Endothelial cell of umbilical vein (primary cell): ENCODE measurements at regions not wholly inside any gene's neighbourhood (a gene's known extent, or its start where the extent isn't known, plus 50 kb on each side); places are given as distances from the start of the nearest gene placed in this dataset.

Experiments
- BruUV-seq: library from RNA; stranded (reverse); fragments of 400-500 nt; replicated peaks from 2 replicates; lab custom pipeline; 2021; lab: Mats Ljungman, UMichigan
- CTCF ChIA-PET: fragments of 300-600, 350-600 bp; sonication (Branson Sonifier 250); formaldehyde crosslinking; loops from one replicate; lab custom pipeline; 2021; ENCODE audit warnings: antibody characterized with exemption, inconsistent platforms; lab: Charles Lee
- POLR2A ChIA-PET: fragments of 300-600, 350-600 bp; sonication (Branson Sonifier 250); formaldehyde crosslinking; loops from one replicate; lab custom pipeline; 2021; ENCODE audit warnings: antibody characterized with exemption, inconsistent platforms; lab: Charles Lee
- DNase-seq: peaks from one replicate; pipeline ENCODE4 v3.0.0-alpha.2; 2011; ENCODE audit warnings: low read depth, low spot score
- FAIRE-seq: peaks from 2 replicates; lab custom pipeline; 2011; peaks lifted over from hg19 to GRCh38; lab: Jason Lieb, UNC
- H2AFZ ChIP-seq: 2 replicates; pipeline ENCODE4 v1.6.0; 2012; ENCODE audit warnings: low read depth, low read length, control low read depth, inconsistent platforms
- H3K27ac ChIP-seq: 2 replicates; pipeline ENCODE4 v1.5.1; 2011; ENCODE audit warnings: low read depth, mild to moderate bottlenecking, control low read depth, low read length, moderate library complexity; ENCODE audit not compliant: insufficient read depth
- H3K27me3 ChIP-seq, 2 experiments: 2 replicates each; pipeline versions ENCODE4 v1.6.0 to v1.6.1; 2011; ENCODE audit warnings: low read length in 2 of 2, mixed read lengths in 1 of 2; ENCODE audit not compliant: control insufficient read depth in 2 of 2, insufficient read depth in 2 of 2
- H3K36me3 ChIP-seq, 2 experiments: 2 replicates in 1 of 2; 3 replicates in 1 of 2; pipeline ENCODE4 v1.5.1; 2011; ENCODE audit warnings: low read length in 2 of 2, mild to moderate bottlenecking in 1 of 2, moderate library complexity in 1 of 2; ENCODE audit not compliant: control insufficient read depth in 2 of 2, insufficient read depth in 2 of 2; ENCODE audit errors: extremely low read depth in 1 of 2
- H3K4me1 ChIP-seq: 3 replicates; pipeline ENCODE4 v1.5.1; 2011; ENCODE audit warnings: mild to moderate bottlenecking, low read length; ENCODE audit not compliant: control insufficient read depth, insufficient read depth; ENCODE audit errors: extremely low read depth
- H3K4me2 ChIP-seq: 2 replicates; pipeline ENCODE4 v1.6.1; 2011; ENCODE audit warnings: low read length, control low read depth, mixed read lengths; ENCODE audit not compliant: insufficient read depth
- H3K4me3 ChIP-seq, 3 experiments: fragments of 200-600 bp in 1 of 3; sonication (generic), shearing (Covaris generic) in 1 of 3; replicated peaks in 1 of 3; 2 replicates each; pipeline ENCODE4 v1.5.1; 2011 to 2016; ENCODE audit warnings: control low read depth in 3 of 3, low read length in 3 of 3, mild to moderate bottlenecking in 2 of 3, inconsistent platforms in 1 of 3, low read depth in 1 of 3, moderate library complexity in 1 of 3; ENCODE audit not compliant: insufficient read depth in 1 of 3
- H3K79me2 ChIP-seq: 2 replicates; pipeline ENCODE4 v1.6.0; 2012; ENCODE audit warnings: low read length, inconsistent platforms; ENCODE audit not compliant: control insufficient read depth, insufficient read depth
- H3K9ac ChIP-seq: replicated peaks from 2 replicates; pipeline ENCODE3; 2011; ENCODE audit warnings: low read length, control low read depth; ENCODE audit not compliant: insufficient read depth; ENCODE audit errors: extremely low read depth
- H3K9me1 ChIP-seq: replicated peaks from 3 replicates; pipeline ENCODE4 v1.6.0; 2011; ENCODE audit warnings: mild to moderate bottlenecking, low read length; ENCODE audit not compliant: control insufficient read depth, insufficient read depth; ENCODE audit errors: extremely low read depth
- H3K9me3 ChIP-seq: replicated peaks from 2 replicates; pipeline ENCODE4 v1.5.1; 2012; ENCODE audit warnings: low read length, inconsistent platforms; ENCODE audit not compliant: control insufficient read depth, insufficient read depth
- H4K20me1 ChIP-seq: replicated peaks from 2 replicates; pipeline ENCODE3; 2011; ENCODE audit warnings: mild to moderate bottlenecking, low read length; ENCODE audit not compliant: control insufficient read depth, insufficient read depth; ENCODE audit errors: extremely low read depth
- CTCF ChIP-seq, 2 donors: IDR thresholded peaks; 1 replicate in 1 of 2; 2 replicates in 1 of 2; pipeline ENCODE4 v1.5.1; 2011; ENCODE audit warnings: low read length in 2 of 2, mild to moderate bottlenecking in 2 of 2, moderate library complexity in 2 of 2, control low read depth in 1 of 2, inconsistent platforms in 1 of 2, low read depth in 1 of 2; ENCODE audit not compliant: insufficient read depth in 1 of 2; ENCODE audit errors: extremely low read depth in 1 of 2
- EZH2 ChIP-seq: IDR thresholded peaks from 2 replicates; pipeline ENCODE4 v1.6.1; 2012; ENCODE audit warnings: borderline replicate concordance, low read depth, mild to moderate bottlenecking, moderate library complexity, low read length, inconsistent platforms; ENCODE audit not compliant: severe bottlenecking
- FOS ChIP-seq: IDR thresholded peaks from 2 replicates; pipeline ENCODE4 v1.6.1; 2011; ENCODE audit warnings: mild to moderate bottlenecking, low read length, moderate library complexity, borderline replicate concordance; ENCODE audit not compliant: insufficient read depth
- GATA2 ChIP-seq: IDR thresholded peaks from 2 replicates; pipeline ENCODE4 v1.7.0; 2011; ENCODE audit warnings: low read depth, mild to moderate bottlenecking, moderate library complexity, mixed read lengths, low read length; ENCODE audit not compliant: insufficient read length, insufficient read depth
- JUN ChIP-seq: IDR thresholded peaks from 2 replicates; pipeline ENCODE4 v1.6.1; 2011; ENCODE audit warnings: borderline replicate concordance, low read depth; ENCODE audit not compliant: insufficient read length, insufficient read depth
- MAX ChIP-seq: IDR thresholded peaks from 2 replicates; pipeline ENCODE4 v1.6.1; 2011; ENCODE audit not compliant: insufficient read depth, insufficient read length
- MYC ChIP-seq: IDR thresholded peaks from one replicate; pipeline ENCODE4 v1.6.1; 2011; ENCODE audit warnings: mild to moderate bottlenecking, low read depth, low read length
- POLR2A ChIP-seq: IDR thresholded peaks from 2 replicates; pipeline ENCODE4 v1.6.1; 2012; ENCODE audit warnings: low read depth, mild to moderate bottlenecking, control low read depth, low read length
- POLR2AphosphoS5 ChIP-seq: IDR thresholded peaks from 2 replicates; pipeline ENCODE4 v1.6.1; 2012; ENCODE audit warnings: low read depth, mild to moderate bottlenecking, control low read depth, low read length, moderate library complexity; ENCODE audit not compliant: insufficient read depth
- dilution Hi-C: fragments of 300-500 bp; cut with MboI; formaldehyde crosslinking; loops from one replicate; pipeline ENCODE4 v1.15.0; 2019; ENCODE audit warnings: low sequenced_read_pairs; ENCODE audit not compliant: extremely low pct_ligation_motif_present
- intact Hi-C: fragments of 100-400 bp; cut with micrococcal nuclease; formaldehyde crosslinking; loops from one replicate; pipeline ENCODE4 v1.10.0; 2022

- ChIA-PET POLR2A (no interaction called here), CTCF (interaction anchor here (1.4 kb wide), 1 partner anchor 15 kb away, joined by 5 read pairs; no protein-coding TSS in a partner anchor)
- Histone ChIP-seq H2AFZ (no peak overlapping the region), H3K9ac (no peak overlapping the region), H3K4me1 (peaks cover 10% of the 10 kb centered on the region), H3K27me3 (no peaks in the 10 kb centered on the region), H3K4me3 (no peak overlapping the region), H3K27ac (no peak overlapping the region), H3K9me3 (no peaks in the 10 kb centered on the region), H3K4me2 (no peak overlapping the region), H3K36me3 (no peaks in the 10 kb centered on the region), H4K20me1 (no peaks in the 10 kb centered on the region), H3K79me2 (no peaks in the 10 kb centered on the region), H3K9me1 (no peaks in the 10 kb centered on the region)
- no TSS peak for BruUV-seq
- DNase-seq (peak; percentile 6), FAIRE-seq (no peak)
- no peak for TF ChIP-seq POLR2AphosphoS5
- TF ChIP-seq MAX: no peak
- no peak for TF ChIP-seq EZH2
- TF ChIP-seq MYC: no peak
- TF ChIP-seq GATA2: no peak
- no peak for TF ChIP-seq FOS
- TF ChIP-seq JUN: no peak
- no peak for TF ChIP-seq CTCF (IDR thresholded peaks at IDR 0.05; ENCODE audit: extremely low read depth in 1 of 2, insufficient read depth in 1 of 2, low read depth in 1 of 2, low read length in 2 of 2)
- TF ChIP-seq POLR2A: no peak
- dilution Hi-C loops: no loop called here
- intact Hi-C loops: no loop called here
Measured at GRCh38 chr4:123744664-123745290, 348.2 kb downstream of the SPRY1 start.
